AG04450 (cell line): ENCODE measurements at regions not wholly inside any gene's neighbourhood (a gene's known extent, or its start where the extent isn't known, plus 50 kb on each side); places are given as distances from the start of the nearest gene placed in this dataset.
"Not testable (repeated sequence)": the region's sequence is repeated elsewhere in the genome, so short reads cannot be mapped to it uniquely, and the experiment has no call there.

ENCODE experiments used
- CTCF ChIA-PET: fragments of 300-600, 350-600 bp; formaldehyde crosslinking; extraction: SDS; loops from one replicate; lab custom pipeline; 2022; ENCODE audit warnings: antibody characterized with exemption, inconsistent platforms; lab: Charles Lee
- POLR2A ChIA-PET: fragments of 350-600 bp; formaldehyde crosslinking; extraction: SDS; loops from one replicate; lab custom pipeline; 2021; ENCODE audit warnings: antibody characterized with exemption, inconsistent platforms; lab: Yijun Ruan, JAX
- DNase-seq: peaks from one replicate; pipeline ENCODE4 v3.0.0-alpha.2; 2011; ENCODE audit warnings: low read depth, low spot score
- H3K27ac ChIP-seq: one replicate; pipeline ENCODE4 v1.5.1; 2012; ENCODE audit warnings: low read depth, low read length, control low read depth
- H3K27me3 ChIP-seq: one replicate; pipeline ENCODE4 v1.6.0; 2012; ENCODE audit warnings: low read length; ENCODE audit not compliant: control insufficient read depth, insufficient read depth
- H3K4me3 ChIP-seq: 2 replicates; pipeline ENCODE4 v1.5.1; 2011; ENCODE audit warnings: mild to moderate bottlenecking, low read depth, low read length, control low read depth
- H3K9me3 ChIP-seq: 2 replicates; pipeline ENCODE4 v1.5.1; 2012; ENCODE audit warnings: low read length; ENCODE audit not compliant: control insufficient read depth, insufficient read depth
- TF ChIP-seq, protein P1 (sequence below): IDR thresholded peaks from 2 replicates; pipeline ENCODE4 v1.5.1; 2011; ENCODE audit warnings: low read depth, low read length, control low read depth, inconsistent platforms

DNA sequence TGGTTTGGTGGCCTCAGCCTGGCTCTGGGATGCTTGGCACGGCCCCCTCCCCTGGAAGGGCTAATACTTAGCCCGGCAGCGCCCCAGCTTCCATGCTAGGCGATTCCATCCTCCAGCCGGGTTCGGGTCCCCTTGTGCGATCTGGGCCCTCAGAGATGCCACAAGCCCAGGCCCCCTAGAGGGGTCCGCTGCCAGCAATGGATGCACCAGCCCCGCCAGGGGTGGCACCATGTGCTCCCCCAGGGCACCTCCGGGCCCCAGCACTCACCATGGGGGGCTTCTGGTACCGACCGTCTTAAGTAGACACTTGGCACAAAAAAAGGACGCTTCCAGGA, 125.7 kb upstream of the KCTD7 start:
- ChIA-PET POLR2A (no interaction called here), CTCF (no interaction called here)
- H3K27ac ChIP-seq = no peak overlapping the region
- TF ChIP-seq, protein P1, sequence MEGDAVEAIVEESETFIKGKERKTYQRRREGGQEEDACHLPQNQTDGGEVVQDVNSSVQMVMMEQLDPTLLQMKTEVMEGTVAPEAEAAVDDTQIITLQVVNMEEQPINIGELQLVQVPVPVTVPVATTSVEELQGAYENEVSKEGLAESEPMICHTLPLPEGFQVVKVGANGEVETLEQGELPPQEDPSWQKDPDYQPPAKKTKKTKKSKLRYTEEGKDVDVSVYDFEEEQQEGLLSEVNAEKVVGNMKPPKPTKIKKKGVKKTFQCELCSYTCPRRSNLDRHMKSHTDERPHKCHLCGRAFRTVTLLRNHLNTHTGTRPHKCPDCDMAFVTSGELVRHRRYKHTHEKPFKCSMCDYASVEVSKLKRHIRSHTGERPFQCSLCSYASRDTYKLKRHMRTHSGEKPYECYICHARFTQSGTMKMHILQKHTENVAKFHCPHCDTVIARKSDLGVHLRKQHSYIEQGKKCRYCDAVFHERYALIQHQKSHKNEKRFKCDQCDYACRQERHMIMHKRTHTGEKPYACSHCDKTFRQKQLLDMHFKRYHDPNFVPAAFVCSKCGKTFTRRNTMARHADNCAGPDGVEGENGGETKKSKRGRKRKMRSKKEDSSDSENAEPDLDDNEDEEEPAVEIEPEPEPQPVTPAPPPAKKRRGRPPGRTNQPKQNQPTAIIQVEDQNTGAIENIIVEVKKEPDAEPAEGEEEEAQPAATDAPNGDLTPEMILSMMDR = no peak
- no peaks in the 10 kb centered on the region for H3K27me3 ChIP-seq
- DNase-seq = no peak
- H3K9me3 ChIP-seq = peaks cover 14% of the 10 kb centered on the region
- no peak overlapping the region for H3K4me3 ChIP-seq

DNA sequence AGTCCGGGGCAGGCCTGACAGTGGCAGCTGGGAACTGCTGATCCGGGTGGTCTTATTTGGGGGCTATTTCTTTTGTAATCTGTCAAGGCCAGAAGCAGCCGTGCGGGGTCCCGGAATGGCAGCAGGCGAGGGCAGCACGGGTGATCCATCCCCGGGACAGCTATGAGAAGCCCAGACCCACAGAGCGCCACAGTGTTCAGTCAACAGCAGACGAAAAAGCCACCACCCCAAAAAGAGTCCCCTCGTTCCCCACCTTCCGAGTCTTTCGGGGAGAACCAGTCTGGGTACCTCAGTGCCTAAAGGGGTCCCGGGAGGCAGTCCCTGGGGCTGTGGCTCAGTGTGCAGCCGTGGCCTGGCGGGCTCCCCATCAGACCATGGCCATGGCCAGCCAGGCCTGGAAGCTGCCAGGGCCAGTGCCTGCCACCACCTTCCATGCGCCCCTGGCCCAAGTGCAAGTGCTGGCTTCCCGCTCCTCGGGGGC, 125.1 kb upstream of the KCTD7 start:
- TF ChIP-seq, protein P1 = no peak
- no peak overlapping the region for H3K4me3 ChIP-seq
- ChIA-PET CTCF (no interaction called here), POLR2A (no interaction called here)
- no peak overlapping the region for H3K27ac ChIP-seq
- peaks cover 14% of the 10 kb centered on the region for H3K9me3 ChIP-seq
- no peak for DNase-seq
- no peaks in the 10 kb centered on the region for H3K27me3 ChIP-seq

DNA sequence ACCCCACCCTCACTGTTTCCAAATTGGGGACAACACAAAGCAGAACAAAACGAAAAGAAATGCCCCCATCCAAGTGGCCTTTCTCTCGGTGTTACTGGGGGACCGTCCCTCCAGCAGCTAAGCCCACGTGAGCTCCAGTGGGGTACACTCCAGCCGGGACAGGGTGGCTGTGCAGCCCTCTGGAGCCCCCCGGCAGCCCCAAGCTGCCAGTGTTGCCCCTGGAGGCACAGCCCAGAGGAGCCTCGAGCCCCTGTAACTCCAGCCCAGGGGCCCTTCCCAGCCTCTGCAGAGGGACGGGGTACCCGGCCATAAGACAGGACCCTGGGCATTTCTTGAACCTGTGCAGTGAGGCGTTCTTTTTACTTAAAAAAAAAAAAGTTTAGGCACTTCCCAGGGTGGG, 124.5 kb upstream of the KCTD7 start:
- CTCF ChIA-PET = no interaction called here
- peaks cover 14% of the 10 kb centered on the region for H3K9me3 ChIP-seq

DNA sequence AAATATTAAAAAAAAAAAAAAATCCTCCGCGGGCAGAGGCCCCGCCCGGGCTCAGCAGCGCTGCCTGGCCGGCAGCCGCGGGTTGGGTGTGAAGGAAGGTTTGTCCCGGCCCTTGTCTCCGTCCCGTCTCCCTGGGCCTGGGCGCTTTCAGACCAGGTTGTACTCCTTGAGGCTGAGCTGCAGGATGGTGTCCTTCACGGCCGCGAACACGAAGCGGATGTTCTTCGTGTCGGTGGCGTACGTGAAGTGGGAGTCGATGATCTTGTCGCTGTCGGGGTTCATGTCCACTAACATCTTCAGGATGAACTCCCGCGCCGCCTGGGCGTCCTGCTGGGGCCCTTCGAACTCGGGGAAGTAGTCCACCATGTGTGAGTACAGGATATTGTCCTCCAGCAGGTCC, 123.7 kb upstream of the KCTD7 start:
- Histone ChIP-seq H3K27me3 (no peaks in the 10 kb centered on the region), H3K9me3 (peaks cover 14% of the 10 kb centered on the region), H3K27ac (no peak overlapping the region), H3K4me3 (no peak overlapping the region)
- ChIA-PET CTCF (no interaction called here), POLR2A (no interaction called here)
- no peak for DNase-seq
- TF ChIP-seq, protein P1 = no peak

More for the DNA sequence above, 124.5 kb upstream of the KCTD7 start:
- TF ChIP-seq, protein P1 = no peak
- DNase-seq = no peak
- no peak overlapping the region for H3K27ac ChIP-seq
- POLR2A ChIA-PET = no interaction called here
- no peak overlapping the region for H3K4me3 ChIP-seq
- no peaks in the 10 kb centered on the region for H3K27me3 ChIP-seq

DNA sequence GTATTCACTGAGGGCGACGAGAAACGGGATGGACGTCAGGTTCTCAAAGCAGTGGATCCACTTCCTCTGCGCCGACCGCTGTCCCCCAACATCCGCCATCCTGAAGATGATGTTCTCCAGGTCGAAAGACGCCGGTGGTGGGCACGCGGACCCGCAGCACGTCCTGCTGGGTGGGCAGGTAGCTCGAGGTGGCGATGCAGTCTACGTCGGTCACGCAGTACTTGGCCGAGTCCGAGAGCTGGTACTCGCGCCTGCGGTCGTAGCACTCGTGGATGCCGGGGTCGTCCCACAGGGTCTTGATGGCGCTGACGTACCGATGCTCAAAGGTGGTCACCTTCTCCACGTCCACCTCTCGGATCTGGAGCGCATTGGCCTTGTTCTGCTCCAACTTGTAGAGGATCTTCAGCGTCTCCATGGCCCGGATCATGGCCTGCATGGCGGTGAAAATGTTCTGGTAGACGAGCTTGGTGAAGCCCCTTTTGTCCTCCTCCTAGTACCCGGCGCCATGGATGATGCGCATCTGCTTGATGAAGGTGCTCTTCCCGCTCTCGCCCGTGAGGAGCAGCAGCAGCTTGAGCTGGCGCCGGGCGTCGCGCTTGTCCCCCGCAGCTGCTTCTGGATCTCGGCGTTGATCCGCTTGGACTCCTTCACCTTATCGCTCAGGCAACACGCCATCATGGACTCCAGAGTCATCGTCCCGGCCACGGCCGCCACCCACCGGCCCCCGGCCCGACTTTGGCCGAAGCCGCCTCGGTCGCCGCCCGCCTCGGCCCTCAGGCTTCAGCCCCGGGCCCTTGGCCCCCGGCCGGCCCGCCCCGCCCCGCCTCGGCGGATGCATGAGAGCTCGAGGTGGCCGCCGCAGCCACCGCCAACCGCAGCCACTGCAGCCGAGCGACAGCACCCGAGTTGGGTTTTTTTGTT, 122.9 kb upstream of the KCTD7 start:
- DNase-seq = no peak
- no peaks in the 10 kb centered on the region for H3K27me3 ChIP-seq
- CTCF ChIA-PET = no interaction called here
- H3K4me3 ChIP-seq = no peak overlapping the region
- peaks cover 14% of the 10 kb centered on the region for H3K9me3 ChIP-seq
- TF ChIP-seq, protein P1 = no peak
- no peak overlapping the region for H3K27ac ChIP-seq
- POLR2A ChIA-PET = interaction anchor here (1.1 kb wide), 1 partner anchor 13 kb away, joined by 3 read pairs; no protein-coding TSS in a partner anchor

DNA sequence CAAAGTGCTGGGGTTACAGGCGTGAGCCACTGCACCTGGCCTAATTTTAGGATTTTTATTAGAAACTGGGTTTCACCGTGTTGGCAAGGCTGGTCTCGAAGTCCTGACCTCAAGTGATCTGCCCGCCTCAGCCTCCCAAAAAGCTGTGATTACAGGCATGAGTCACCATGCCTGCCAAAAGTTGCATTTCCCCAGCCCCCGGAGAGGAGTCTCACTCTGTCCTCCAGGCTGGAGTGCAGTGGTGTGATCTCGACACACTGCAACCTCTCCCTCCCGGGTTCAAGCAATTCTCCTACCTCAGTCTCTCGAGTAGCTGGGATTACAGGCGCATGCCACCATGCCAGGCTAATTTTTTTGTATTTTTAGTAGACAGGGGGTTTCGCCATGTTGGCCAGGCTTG, 122.0 kb upstream of the KCTD7 start:
- H3K4me3 ChIP-seq, H3K27me3 ChIP-seq, DNase-seq, H3K27ac ChIP-seq: not testable (repeated sequence)
- CTCF ChIA-PET = interaction anchor here (0.6 kb wide), 1 partner anchor 86 kb away, joined by 4 read pairs; no protein-coding TSS in a partner anchor
- POLR2A ChIA-PET = interaction anchor here (1.1 kb wide), 1 partner anchor 14 kb away, joined by 3 read pairs; no protein-coding TSS in a partner anchor
- peaks cover 14% of the 10 kb centered on the region for H3K9me3 ChIP-seq
